Vagina (tissue), 2 donors: ENCODE measurements at regions not wholly inside any gene's neighbourhood (a gene's known extent, or its start where the extent isn't known, plus 50 kb on each side); places are given as distances from the start of the nearest gene placed in this dataset.

Source experiments
- DNase-seq, 2 donors: peaks; one replicate each; pipeline ENCODE4 v3.0.0-alpha.2; 2017; ENCODE audit errors: extremely low spot score in 2 of 2
- H3K27ac ChIP-seq: fragments of 200-600 bp; sonication (generic); one replicate; pipeline ENCODE4 v1.5.1; 2019
- H3K27me3 ChIP-seq: fragments of 200-600 bp; sonication (generic); one replicate; pipeline ENCODE4 v1.5.1; 2019
- H3K36me3 ChIP-seq, 2 donors: fragments of 200-600 bp; sonication (generic); one replicate each; pipeline ENCODE4 v1.5.1; 2017 to 2019
- H3K4me1 ChIP-seq: fragments of 200-600 bp; sonication (generic); one replicate; pipeline ENCODE4 v1.5.1; 2019
- H3K4me3 ChIP-seq, 2 donors: fragments of 200-600 bp; sonication (generic); 1 replicate in 1 of 2; 2 replicates in 1 of 2; pipeline ENCODE4 v1.5.1; 2016 to 2019
- H3K9me3 ChIP-seq: fragments of 200-600 bp; sonication (generic); one replicate; pipeline ENCODE4 v1.5.1; 2019
- POLR2A ChIP-seq, 2 donors: fragments of 450-650 bp; IDR thresholded peaks; one replicate each; pipeline ENCODE4 v1.6.1; 2017; ENCODE audit warnings: antibody characterized with exemption in 2 of 2, mild to moderate bottlenecking in 2 of 2, moderate library complexity in 2 of 2
- POLR2AphosphoS5 ChIP-seq, 2 donors: sonication (generic); formaldehyde crosslinking; IDR thresholded peaks; one replicate each; pipeline ENCODE4 v1.9.0; 2017; ENCODE audit warnings: antibody characterized with exemption in 2 of 2, mild to moderate bottlenecking in 2 of 2, low read depth in 1 of 2; ENCODE audit not compliant: insufficient read depth in 1 of 2
- intact Hi-C: fragments of 100-400 bp; cut with DNase I; formaldehyde crosslinking; loops from one replicate; pipeline ENCODE4 v1.15.1; 2023
- TF ChIP-seq, protein P1 (sequence below), 3 experiments: fragments of 450-650 bp in 2 of 3; fragments of 200-600 bp in 1 of 3; sonication (generic) in 1 of 3; IDR thresholded peaks; one replicate each; pipeline ENCODE4 v1.5.1; 2017 to 2019; ENCODE audit warnings: antibody characterized with exemption in 3 of 3, mild to moderate bottlenecking in 2 of 3, moderate library complexity in 2 of 3

DNA sequence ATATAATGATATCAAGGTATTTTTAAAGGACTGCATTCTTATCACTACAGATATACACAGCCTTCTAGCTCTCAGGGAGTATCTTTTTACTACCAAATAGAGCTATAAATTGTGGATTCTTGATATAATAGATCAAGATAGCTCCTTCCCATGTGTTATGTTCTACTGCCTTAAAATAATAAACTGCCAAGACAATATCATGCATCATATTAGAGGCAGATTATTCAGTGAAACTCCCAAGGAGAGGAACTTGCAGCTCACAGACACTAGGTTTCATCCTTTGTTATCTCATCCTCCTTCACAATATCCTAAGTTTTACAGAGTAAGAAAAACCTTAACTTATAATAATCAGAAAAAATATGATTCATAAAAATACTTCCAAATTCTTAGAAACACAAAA is 802.8 kb downstream of the DIAPH3 start:
- no peaks in the 10 kb centered on the region for H3K27me3 ChIP-seq
- TF ChIP-seq POLR2A (IDR thresholded peaks at IDR 0.05) = no peak
- TF ChIP-seq, protein P1, sequence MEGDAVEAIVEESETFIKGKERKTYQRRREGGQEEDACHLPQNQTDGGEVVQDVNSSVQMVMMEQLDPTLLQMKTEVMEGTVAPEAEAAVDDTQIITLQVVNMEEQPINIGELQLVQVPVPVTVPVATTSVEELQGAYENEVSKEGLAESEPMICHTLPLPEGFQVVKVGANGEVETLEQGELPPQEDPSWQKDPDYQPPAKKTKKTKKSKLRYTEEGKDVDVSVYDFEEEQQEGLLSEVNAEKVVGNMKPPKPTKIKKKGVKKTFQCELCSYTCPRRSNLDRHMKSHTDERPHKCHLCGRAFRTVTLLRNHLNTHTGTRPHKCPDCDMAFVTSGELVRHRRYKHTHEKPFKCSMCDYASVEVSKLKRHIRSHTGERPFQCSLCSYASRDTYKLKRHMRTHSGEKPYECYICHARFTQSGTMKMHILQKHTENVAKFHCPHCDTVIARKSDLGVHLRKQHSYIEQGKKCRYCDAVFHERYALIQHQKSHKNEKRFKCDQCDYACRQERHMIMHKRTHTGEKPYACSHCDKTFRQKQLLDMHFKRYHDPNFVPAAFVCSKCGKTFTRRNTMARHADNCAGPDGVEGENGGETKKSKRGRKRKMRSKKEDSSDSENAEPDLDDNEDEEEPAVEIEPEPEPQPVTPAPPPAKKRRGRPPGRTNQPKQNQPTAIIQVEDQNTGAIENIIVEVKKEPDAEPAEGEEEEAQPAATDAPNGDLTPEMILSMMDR (IDR thresholded peaks at IDR 0.05) = no peak
- TF ChIP-seq POLR2AphosphoS5 (IDR thresholded peaks at IDR 0.05; ENCODE audit: insufficient read depth in 1 of 2, low read depth in 1 of 2) = no peak
- H3K36me3 ChIP-seq = no peaks in the 10 kb centered on the region
- intact Hi-C loops = no loop called here
- H3K4me1 ChIP-seq = no peaks in the 10 kb centered on the region
- H3K9me3 ChIP-seq = no peaks in the 10 kb centered on the region
- no peak for DNase-seq
- no peak overlapping the region for H3K27ac ChIP-seq
- no peak overlapping the region for H3K4me3 ChIP-seq

DNA sequence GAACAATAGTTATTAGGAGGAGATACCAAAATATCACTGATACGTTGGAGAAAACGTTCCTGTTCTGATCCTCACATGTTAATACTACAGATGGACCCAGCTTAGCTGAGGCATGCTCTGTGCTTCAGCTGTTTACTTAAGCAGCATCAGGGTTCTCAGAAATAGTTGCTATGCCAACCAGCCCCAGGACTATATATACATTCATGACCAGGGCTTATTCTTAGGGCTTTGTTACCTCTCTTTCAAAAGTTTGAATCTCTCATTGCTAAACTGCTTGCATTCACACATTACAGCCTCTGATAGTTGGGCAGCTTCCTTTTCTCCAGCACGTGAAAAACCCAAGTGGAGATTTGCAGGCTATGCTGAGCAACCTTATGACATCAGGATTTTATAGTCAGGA is 800.4 kb downstream of the DIAPH3 start:
- Histone ChIP-seq H3K9me3 (no peaks in the 10 kb centered on the region), H3K36me3 (no peaks in the 10 kb centered on the region), H3K4me1 (no peaks in the 10 kb centered on the region), H3K4me3 (no peak overlapping the region), H3K27ac (no peak overlapping the region), H3K27me3 (no peaks in the 10 kb centered on the region)
- DNase-seq = no peak
- intact Hi-C loops = no loop called here
- TF ChIP-seq POLR2A (IDR thresholded peaks at IDR 0.05) = no peak
- TF ChIP-seq, protein P1 (IDR thresholded peaks at IDR 0.05) = no peak
- no peak for TF ChIP-seq POLR2AphosphoS5 (IDR thresholded peaks at IDR 0.05; ENCODE audit: insufficient read depth in 1 of 2, low read depth in 1 of 2)

- Histone ChIP-seq H3K4me3 (no peak overlapping the region), H3K4me1 (no peaks in the 10 kb centered on the region), H3K27ac (no peak overlapping the region), H3K36me3 (no peaks in the 10 kb centered on the region), H3K27me3 (no peaks in the 10 kb centered on the region), H3K9me3 (no peaks in the 10 kb centered on the region)
- intact Hi-C loops = no loop called here
- DNase-seq = no peak
- TF ChIP-seq, protein P1 (IDR thresholded peaks at IDR 0.05) = no peak
- TF ChIP-seq POLR2AphosphoS5 (IDR thresholded peaks at IDR 0.05; ENCODE audit: insufficient read depth in 1 of 2, low read depth in 1 of 2) = no peak
- TF ChIP-seq POLR2A (IDR thresholded peaks at IDR 0.05) = no peak
Observed at GRCh38 chr13:59363947-59364346, 799.8 kb downstream of the DIAPH3 start.

GRCh38 chr13:59364641-59365085 is 799.1 kb downstream of the DIAPH3 start:
- H3K9me3 ChIP-seq = no peaks in the 10 kb centered on the region
- H3K4me1 ChIP-seq = no peaks in the 10 kb centered on the region
- no peak overlapping the region for H3K4me3 ChIP-seq
- DNase-seq = no peak
- TF ChIP-seq POLR2AphosphoS5 (IDR thresholded peaks at IDR 0.05; ENCODE audit: insufficient read depth in 1 of 2, low read depth in 1 of 2) = no peak
- TF ChIP-seq, protein P1 (IDR thresholded peaks at IDR 0.05) = no peak
- TF ChIP-seq POLR2A (IDR thresholded peaks at IDR 0.05) = no peak
- intact Hi-C loops = no loop called here
- H3K36me3 ChIP-seq = no peaks in the 10 kb centered on the region
- no peaks in the 10 kb centered on the region for H3K27me3 ChIP-seq
- H3K27ac ChIP-seq = no peak overlapping the region

- TF ChIP-seq POLR2A (IDR thresholded peaks at IDR 0.05) = no peak
- TF ChIP-seq, protein P1 (IDR thresholded peaks at IDR 0.05) = no peak
- TF ChIP-seq POLR2AphosphoS5 (IDR thresholded peaks at IDR 0.05; ENCODE audit: insufficient read depth in 1 of 2, low read depth in 1 of 2) = no peak
- H3K9me3 ChIP-seq = no peaks in the 10 kb centered on the region
- no peaks in the 10 kb centered on the region for H3K36me3 ChIP-seq
- H3K27me3 ChIP-seq = no peaks in the 10 kb centered on the region
- no peak overlapping the region for H3K4me3 ChIP-seq
- DNase-seq = no peak
- no peaks in the 10 kb centered on the region for H3K4me1 ChIP-seq
- intact Hi-C loops = no loop called here
- no peak overlapping the region for H3K27ac ChIP-seq
Observed at GRCh38 chr13:59367467-59367866, 796.3 kb downstream of the DIAPH3 start.
